ENCODE measurements at regions not wholly inside any gene's neighbourhood (a gene's known extent, or its start where the extent isn't known, plus 50 kb on each side); places are given as distances from the start of the nearest gene placed in this dataset.
"Not testable (repeated sequence)": the region's sequence is repeated elsewhere in the genome, so short reads cannot be mapped to it uniquely, and the experiment has no call there.

DNA sequence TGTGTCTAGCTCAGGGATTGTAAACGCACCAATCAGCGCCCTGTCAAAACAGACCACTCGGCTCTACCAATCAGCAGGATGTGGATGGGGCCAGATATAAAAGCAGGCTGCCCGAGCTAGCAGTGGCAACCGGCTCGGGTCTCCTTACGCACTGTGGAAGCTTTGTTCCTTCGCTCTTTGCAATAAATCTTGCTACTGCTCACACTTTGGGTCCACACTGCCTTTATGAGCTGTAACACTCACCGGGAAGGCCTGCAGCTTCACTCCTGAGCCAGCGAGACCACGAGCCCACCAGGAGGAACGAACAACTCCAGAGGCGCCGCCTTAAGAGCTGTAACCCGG, 630.6 kb upstream of the NXPH2 start:
- not testable (repeated sequence) for TF ChIP-seq CTCF, POLR2A, POLR2AphosphoS5 (IDR thresholded peaks at IDR 0.05)
